Liver (tissue), 3 donors: ENCODE measurements at regions not wholly inside any gene's neighbourhood (a gene's known extent, or its start where the extent isn't known, plus 50 kb on each side); places are given as distances from the start of the nearest gene placed in this dataset.

Experiments used
- GABPA ChIP-seq, 2 donors: IDR thresholded peaks in 1 of 2; conservative IDR thresholded peaks in 1 of 2; 2 replicates each; pipeline ENCODE4 v1.6.1; 2016; ENCODE audit warnings: antibody characterized with exemption in 2 of 2, mild to moderate bottlenecking in 1 of 2, moderate library complexity in 1 of 2
- HNF4A ChIP-seq, 2 donors: conservative IDR thresholded peaks; 2 replicates each; pipeline ENCODE4 v1.6.1; 2016; ENCODE audit warnings: antibody characterized with exemption in 2 of 2, mild to moderate bottlenecking in 2 of 2
- JUND ChIP-seq, 2 donors: IDR thresholded peaks; 2 replicates each; pipeline ENCODE4 v1.6.1; 2016; ENCODE audit warnings: antibody characterized with exemption in 2 of 2
- RAD21 ChIP-seq, 2 donors: IDR thresholded peaks; 2 replicates each; pipeline ENCODE4 v1.6.1; 2016; ENCODE audit warnings: antibody characterized with exemption in 2 of 2, mild to moderate bottlenecking in 2 of 2
- SP1 ChIP-seq: IDR thresholded peaks from 2 replicates; pipeline ENCODE4 v1.6.1; 2018; ENCODE audit warnings: antibody characterized with exemption, mild to moderate bottlenecking
- TAF1 ChIP-seq: conservative IDR thresholded peaks from 2 replicates; pipeline ENCODE4 v1.6.1; 2016; ENCODE audit warnings: antibody characterized with exemption, mild to moderate bottlenecking
- YY1 ChIP-seq: IDR thresholded peaks from 2 replicates; pipeline ENCODE4 v1.6.1; 2016; ENCODE audit warnings: antibody characterized with exemption, mild to moderate bottlenecking
- TF ChIP-seq, protein P1 (sequence below): fragments of 150-350 bp; IDR thresholded peaks from 2 replicates; pipeline ENCODE4 v1.5.1; 2017; ENCODE audit warnings: improper control_type of control experiment, low read depth, low read length; ENCODE audit not compliant: missing input control
- TF ChIP-seq, protein P2 (sequence below): IDR thresholded peaks from 2 replicates; pipeline ENCODE4 v1.6.1; 2016; ENCODE audit warnings: antibody characterized with exemption, mild to moderate bottlenecking
- TF ChIP-seq, protein P3 (sequence below): IDR thresholded peaks from 2 replicates; pipeline ENCODE4 v1.6.1; 2016; ENCODE audit warnings: antibody characterized with exemption
- donor health status: healthy.
- donor health status: healthy.

DNA sequence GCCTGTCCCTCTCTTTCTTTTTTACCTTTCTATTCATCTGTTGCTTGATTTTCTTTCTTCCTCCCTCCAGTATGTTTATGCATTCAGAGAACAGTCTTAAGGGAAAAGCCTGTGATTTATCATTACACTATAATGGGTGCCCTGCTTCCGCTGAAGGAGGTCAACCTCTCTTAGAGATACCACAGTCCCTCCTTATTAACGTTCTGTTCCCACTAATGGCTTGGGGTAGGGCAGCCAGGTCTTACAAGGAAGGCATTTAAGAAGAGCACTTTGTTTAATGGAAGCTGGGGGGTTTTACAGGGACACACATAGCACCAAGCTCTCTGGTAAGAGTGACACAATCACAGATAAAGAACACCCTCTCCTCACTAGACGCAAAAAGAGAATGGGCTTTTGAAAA is 523.5 kb downstream of the NUF2 start:
- TF ChIP-seq, protein P1, sequence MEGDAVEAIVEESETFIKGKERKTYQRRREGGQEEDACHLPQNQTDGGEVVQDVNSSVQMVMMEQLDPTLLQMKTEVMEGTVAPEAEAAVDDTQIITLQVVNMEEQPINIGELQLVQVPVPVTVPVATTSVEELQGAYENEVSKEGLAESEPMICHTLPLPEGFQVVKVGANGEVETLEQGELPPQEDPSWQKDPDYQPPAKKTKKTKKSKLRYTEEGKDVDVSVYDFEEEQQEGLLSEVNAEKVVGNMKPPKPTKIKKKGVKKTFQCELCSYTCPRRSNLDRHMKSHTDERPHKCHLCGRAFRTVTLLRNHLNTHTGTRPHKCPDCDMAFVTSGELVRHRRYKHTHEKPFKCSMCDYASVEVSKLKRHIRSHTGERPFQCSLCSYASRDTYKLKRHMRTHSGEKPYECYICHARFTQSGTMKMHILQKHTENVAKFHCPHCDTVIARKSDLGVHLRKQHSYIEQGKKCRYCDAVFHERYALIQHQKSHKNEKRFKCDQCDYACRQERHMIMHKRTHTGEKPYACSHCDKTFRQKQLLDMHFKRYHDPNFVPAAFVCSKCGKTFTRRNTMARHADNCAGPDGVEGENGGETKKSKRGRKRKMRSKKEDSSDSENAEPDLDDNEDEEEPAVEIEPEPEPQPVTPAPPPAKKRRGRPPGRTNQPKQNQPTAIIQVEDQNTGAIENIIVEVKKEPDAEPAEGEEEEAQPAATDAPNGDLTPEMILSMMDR = no peak
- TF ChIP-seq, protein P2, sequence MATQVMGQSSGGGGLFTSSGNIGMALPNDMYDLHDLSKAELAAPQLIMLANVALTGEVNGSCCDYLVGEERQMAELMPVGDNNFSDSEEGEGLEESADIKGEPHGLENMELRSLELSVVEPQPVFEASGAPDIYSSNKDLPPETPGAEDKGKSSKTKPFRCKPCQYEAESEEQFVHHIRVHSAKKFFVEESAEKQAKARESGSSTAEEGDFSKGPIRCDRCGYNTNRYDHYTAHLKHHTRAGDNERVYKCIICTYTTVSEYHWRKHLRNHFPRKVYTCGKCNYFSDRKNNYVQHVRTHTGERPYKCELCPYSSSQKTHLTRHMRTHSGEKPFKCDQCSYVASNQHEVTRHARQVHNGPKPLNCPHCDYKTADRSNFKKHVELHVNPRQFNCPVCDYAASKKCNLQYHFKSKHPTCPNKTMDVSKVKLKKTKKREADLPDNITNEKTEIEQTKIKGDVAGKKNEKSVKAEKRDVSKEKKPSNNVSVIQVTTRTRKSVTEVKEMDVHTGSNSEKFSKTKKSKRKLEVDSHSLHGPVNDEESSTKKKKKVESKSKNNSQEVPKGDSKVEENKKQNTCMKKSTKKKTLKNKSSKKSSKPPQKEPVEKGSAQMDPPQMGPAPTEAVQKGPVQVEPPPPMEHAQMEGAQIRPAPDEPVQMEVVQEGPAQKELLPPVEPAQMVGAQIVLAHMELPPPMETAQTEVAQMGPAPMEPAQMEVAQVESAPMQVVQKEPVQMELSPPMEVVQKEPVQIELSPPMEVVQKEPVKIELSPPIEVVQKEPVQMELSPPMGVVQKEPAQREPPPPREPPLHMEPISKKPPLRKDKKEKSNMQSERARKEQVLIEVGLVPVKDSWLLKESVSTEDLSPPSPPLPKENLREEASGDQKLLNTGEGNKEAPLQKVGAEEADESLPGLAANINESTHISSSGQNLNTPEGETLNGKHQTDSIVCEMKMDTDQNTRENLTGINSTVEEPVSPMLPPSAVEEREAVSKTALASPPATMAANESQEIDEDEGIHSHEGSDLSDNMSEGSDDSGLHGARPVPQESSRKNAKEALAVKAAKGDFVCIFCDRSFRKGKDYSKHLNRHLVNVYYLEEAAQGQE = no peak
- no peak for TF ChIP-seq TAF1
- TF ChIP-seq YY1 = no peak
- no peak for TF ChIP-seq GABPA (IDR thresholded peaks at IDR 0.05 in 1 of 2, conservative IDR thresholded peaks at IDR 0.05 in 1 of 2)
- TF ChIP-seq, protein P3, sequence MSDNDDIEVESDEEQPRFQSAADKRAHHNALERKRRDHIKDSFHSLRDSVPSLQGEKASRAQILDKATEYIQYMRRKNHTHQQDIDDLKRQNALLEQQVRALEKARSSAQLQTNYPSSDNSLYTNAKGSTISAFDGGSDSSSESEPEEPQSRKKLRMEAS = no peak
- TF ChIP-seq JUND (IDR thresholded peaks at IDR 0.05) = no peak
- no peak for TF ChIP-seq RAD21 (IDR thresholded peaks at IDR 0.05)
- TF ChIP-seq SP1 = no peak
- TF ChIP-seq HNF4A (conservative IDR thresholded peaks at IDR 0.05) = no peak
